ENCODE measurements at regions not wholly inside any gene's neighbourhood (a gene's known extent, or its start where the extent isn't known, plus 50 kb on each side); places are given as distances from the start of the nearest gene placed in this dataset.
"Not testable (repeated sequence)": the region's sequence is repeated elsewhere in the genome, so short reads cannot be mapped to it uniquely, and the experiment has no call there.

GRCh38 chr1:70504821-70505193 lies 93.7 kb downstream of the CTH start:
- H3K4me2 ChIP-seq (ENCODE audit: control insufficient read depth, extremely low read depth, insufficient read depth, low read depth, low read length): no peak overlapping the region
- H3K9me1 ChIP-seq (ENCODE audit: control insufficient read depth, extremely low read depth, insufficient read depth, low read length): no peaks in the 10 kb centered on the region
- FAIRE-seq (no peak), DNase-seq (ENCODE audit: low read depth, low spot score) (no peak)
- no peaks in the 10 kb centered on the region for H4K20me1 ChIP-seq (ENCODE audit: control insufficient read depth, extremely low read depth, insufficient read depth, low read length)
- TF ChIP-seq EZH2 (IDR thresholded peaks at IDR 0.05; ENCODE audit: low read length): no peak
- TF ChIP-seq CTCF (optimal IDR thresholded peaks at IDR 0.05 in 1 of 3, IDR thresholded peaks at IDR 0.05 in 1 of 3, conservative IDR thresholded peaks at IDR 0.05 in 1 of 3; ENCODE audit: extremely low read depth in 1 of 3, insufficient read depth in 2 of 3, low read length in 3 of 3): no peak
- H3K9ac ChIP-seq (ENCODE audit: control insufficient read depth, extremely low read depth, insufficient read depth, low read length): no peak overlapping the region
- no peaks in the 10 kb centered on the region for H3K36me3 ChIP-seq (ENCODE audit: control insufficient read depth in 2 of 2, extremely low read depth in 1 of 2, insufficient read depth in 2 of 2, low read length in 2 of 2)
- H3K27me3 ChIP-seq (ENCODE audit: control insufficient read depth, extremely low read depth, insufficient read depth, low read length): no peaks in the 10 kb centered on the region
- dilution Hi-C loops (cut with MboI; ENCODE audit: extremely low pct_ligation_motif_present, low sequenced_read_pairs): no loop called here
- no peak overlapping the region for H3K4me3 ChIP-seq (ENCODE audit: control insufficient read depth in 2 of 3, extremely low read depth in 1 of 3, insufficient read depth in 2 of 3, low read depth in 1 of 3, low read length in 3 of 3)
- no peak overlapping the region for H3K27ac ChIP-seq (ENCODE audit: control insufficient read depth, insufficient read depth, low read length)
- H3K9me3 ChIP-seq (ENCODE audit: control insufficient read depth, low read depth, low read length): no peaks in the 10 kb centered on the region
- peaks cover 17% of the 10 kb centered on the region for H3K4me1 ChIP-seq (ENCODE audit: control insufficient read depth, extremely low read depth, insufficient read depth, low read length)
- H3K79me2 ChIP-seq (ENCODE audit: control insufficient read depth, insufficient read depth, low read length): no peaks in the 10 kb centered on the region
- H2AFZ ChIP-seq (ENCODE audit: control insufficient read depth, low read length): no peak overlapping the region

GRCh38 chr1:70507991-70508390 lies 96.9 kb downstream of the CTH start:
- H3K9me1 ChIP-seq (ENCODE audit: control insufficient read depth, extremely low read depth, insufficient read depth, low read length); H4K20me1 ChIP-seq (ENCODE audit: control insufficient read depth, extremely low read depth, insufficient read depth, low read length); DNase-seq (ENCODE audit: low read depth, low spot score); FAIRE-seq; H3K9me3 ChIP-seq (ENCODE audit: control insufficient read depth, low read depth, low read length); H3K4me3 ChIP-seq (ENCODE audit: control insufficient read depth in 2 of 3, extremely low read depth in 1 of 3, insufficient read depth in 2 of 3, low read depth in 1 of 3, low read length in 3 of 3); H3K4me2 ChIP-seq (ENCODE audit: control insufficient read depth, extremely low read depth, insufficient read depth, low read depth, low read length); H3K27me3 ChIP-seq (ENCODE audit: control insufficient read depth, extremely low read depth, insufficient read depth, low read length); H3K79me2 ChIP-seq (ENCODE audit: control insufficient read depth, insufficient read depth, low read length); H3K36me3 ChIP-seq (ENCODE audit: control insufficient read depth in 2 of 2, extremely low read depth in 1 of 2, insufficient read depth in 2 of 2, low read length in 2 of 2); dilution Hi-C loops (cut with MboI; ENCODE audit: extremely low pct_ligation_motif_present, low sequenced_read_pairs); H3K27ac ChIP-seq (ENCODE audit: control insufficient read depth, insufficient read depth, low read length); H3K9ac ChIP-seq (ENCODE audit: control insufficient read depth, extremely low read depth, insufficient read depth, low read length); H2AFZ ChIP-seq (ENCODE audit: control insufficient read depth, low read length): not testable (repeated sequence)
- H3K4me1 ChIP-seq (ENCODE audit: control insufficient read depth, extremely low read depth, insufficient read depth, low read length): peaks cover 17% of the 10 kb centered on the region
